Psoas muscle (tissue), 7 donors: ENCODE measurements at regions not wholly inside any gene's neighbourhood (a gene's known extent, or its start where the extent isn't known, plus 50 kb on each side); places are given as distances from the start of the nearest gene placed in this dataset.

ENCODE experiments used
- ATAC-seq, 4 donors: fragments of 200-7000 bp; cut with Tn5 transposase; one replicate each; pipeline ENCODE4 v1.9.1; 2020; ENCODE audit warnings: moderate library complexity in 3 of 4, mild to moderate bottlenecking in 2 of 4
- DNase-seq, 2 donors: peaks; one replicate each; pipeline ENCODE4 v3.0.0-alpha.2; 2020
- H3K27ac ChIP-seq: fragments of 200-600 bp; one replicate; pipeline ENCODE4 v1.8.0; 2022
- H3K27me3 ChIP-seq, 3 donors: fragments of 200-600 bp in 1 of 3; one replicate each; pipeline versions ENCODE4 v1.6.1 to v1.8.0; 2013 to 2022; ENCODE audit warnings: low read length in 2 of 3, mild to moderate bottlenecking in 2 of 3, moderate library complexity in 1 of 3; ENCODE audit not compliant: insufficient read depth in 3 of 3
- H3K36me3 ChIP-seq, 2 donors: fragments of 200-600 bp in 1 of 2; one replicate each; pipeline versions ENCODE4 v1.6.1 to v1.8.0; 2013 to 2022; ENCODE audit warnings: low read depth in 1 of 2, mild to moderate bottlenecking in 1 of 2, moderate library complexity in 1 of 2; ENCODE audit not compliant: insufficient read depth in 1 of 2
- H3K4me1 ChIP-seq: fragments of 200-600 bp; one replicate; pipeline ENCODE4 v1.8.0; 2022
- H3K4me3 ChIP-seq: fragments of 200-600 bp; one replicate; pipeline ENCODE4 v1.8.0; 2022; ENCODE audit warnings: mild to moderate bottlenecking
- H3K9me3 ChIP-seq: fragments of 200-600 bp; one replicate; pipeline ENCODE4 v1.8.0; 2022
- CTCF ChIP-seq: fragments of 200-600 bp; IDR thresholded peaks from one replicate; pipeline ENCODE4 v1.8.0; 2022; ENCODE audit warnings: antibody characterized with exemption
- WGBS, 3 donors: extraction: QIAGEN DNeasy Blood & Tissue Kit; methylation state at CpG; one replicate each; pipeline versions ENCODE4 v1.1.6 to v1.1.7; 2013; 5-methylcytosine and 5-hydroxymethylcytosine counted together
- intact Hi-C, 2 donors: fragments of 100-400 bp; cut with DNase I; formaldehyde crosslinking; loops; one replicate each; pipeline versions ENCODE4 v1.11.0 to v1.14.2; 2022
- donor health status: healthy with polysubstance abuse.
- donor health status: DM: no; HTN: no; CAD: no; lungs with moderate emphysema.
- donor health status: Bipolar disorder and iron deficiency.
- donor health status: healthy.
- donor health status: DM: yes; HTN: yes; CAD: no.
- donor health status: DM: no; HTN: no; CAD: no.
- donor health status: DM: yes; HTN: yes; CAD: no.

GRCh38 chr21:35753308-35753707, 307.0 kb downstream of the SETD4 start:
- TF ChIP-seq CTCF, result no peak
- 40 to 45% (median 44%) methylated on average over 2 of the region's 2 CpGs for WGBS, 3 donors
- H3K27ac ChIP-seq, result no peak overlapping the region
- H3K9me3 ChIP-seq, result no peaks in the 10 kb centered on the region
- H3K4me1 ChIP-seq, result no peaks in the 10 kb centered on the region
- DNase-seq (no peak), ATAC-seq (no peak)
- no peak overlapping the region for H3K4me3 ChIP-seq
- peaks cover 0 to 2% (median 0%) of the 10 kb centered on the region in 3 donors for H3K27me3 ChIP-seq
- H3K36me3 ChIP-seq, result no peaks in the 10 kb centered on the region
- intact Hi-C loops, result no loop called here

- ATAC-seq (no peak), DNase-seq (no peak)
- TF ChIP-seq CTCF, result no peak
- peaks cover 0 to 2% (median 0%) of the 10 kb centered on the region in 3 donors for H3K27me3 ChIP-seq
- intact Hi-C loops, result no loop called here
- no peaks in the 10 kb centered on the region for H3K36me3 ChIP-seq
- H3K27ac ChIP-seq, result no peak overlapping the region
- H3K9me3 ChIP-seq, result no peaks in the 10 kb centered on the region
- no peak overlapping the region for H3K4me3 ChIP-seq
- no peaks in the 10 kb centered on the region for H3K4me1 ChIP-seq
Measured at GRCh38 chr21:35751171-35751570, 309.2 kb downstream of the SETD4 start.

- H3K27ac ChIP-seq, result no peak overlapping the region
- H3K4me1 ChIP-seq, result no peaks in the 10 kb centered on the region
- intact Hi-C loops, result no loop called here
- ATAC-seq (no peak), DNase-seq (no peak)
- H3K4me3 ChIP-seq, result no peak overlapping the region
- TF ChIP-seq CTCF, result no peak
- H3K27me3 ChIP-seq, result peaks cover 0 to 3% (median 0%) of the 10 kb centered on the region in 3 donors
- no peaks in the 10 kb centered on the region for H3K36me3 ChIP-seq
- WGBS, 3 donors, result 83 to 94% (median 88%) methylated on average over 3 of the region's 3 CpGs
- no peaks in the 10 kb centered on the region for H3K9me3 ChIP-seq
Measured at GRCh38 chr21:35749904-35750303, 310.4 kb downstream of the SETD4 start.

- WGBS, 3 donors, result 87 to 93% (median 88%) methylated on average over 3 of the region's 3 CpGs
- DNase-seq (no peak), ATAC-seq (no peak)
- no peak for TF ChIP-seq CTCF
- H3K27me3 ChIP-seq, result peaks cover 0 to 3% (median 0%) of the 10 kb centered on the region in 3 donors
- intact Hi-C loops, result no loop called here
- H3K36me3 ChIP-seq, result no peaks in the 10 kb centered on the region
- no peaks in the 10 kb centered on the region for H3K9me3 ChIP-seq
- no peak overlapping the region for H3K27ac ChIP-seq
- H3K4me3 ChIP-seq, result no peak overlapping the region
- H3K4me1 ChIP-seq, result no peaks in the 10 kb centered on the region
Measured at GRCh38 chr21:35748678-35749314, 311.5 kb downstream of the SETD4 start.

- ATAC-seq, result no peak
- WGBS, 3 donors, result 69 to 82% (median 80%) methylated on average over 4 of the region's 4 CpGs
- Histone ChIP-seq H3K4me1 (no peaks in the 10 kb centered on the region), H3K27me3 (peaks cover 0 to 3% (median 0%) of the 10 kb centered on the region in 3 donors), H3K4me3 (no peak overlapping the region), H3K36me3 (no peaks in the 10 kb centered on the region), H3K9me3 (no peaks in the 10 kb centered on the region), H3K27ac (no peak overlapping the region)
- no peak for TF ChIP-seq CTCF
- no peak for DNase-seq
- intact Hi-C loops, result no loop called here
Measured at GRCh38 chr21:35743571-35743970, 316.8 kb downstream of the SETD4 start.
